ENCODE measurements at regions not wholly inside any gene's neighbourhood (a gene's known extent, or its start where the extent isn't known, plus 50 kb on each side); places are given as distances from the start of the nearest gene placed in this dataset.

GRCh38 chr5:22908586-22908985, 55.4 kb upstream of the CDH12 start:
- no peak for TF ChIP-seq CTCF (IDR thresholded peaks at IDR 0.05)
- Mint-ChIP-seq H3K4me1 (ENCODE audit: unreplicated experiment) (peaks cover 8% of the 10 kb centered on the region), H3K27me3 (ENCODE audit: unreplicated experiment) (no peaks in the 10 kb centered on the region), H3K27ac (ENCODE audit: unreplicated experiment) (no peak overlapping the region), H3K36me3 (ENCODE audit: unreplicated experiment) (no peaks in the 10 kb centered on the region), H3K9me3 (ENCODE audit: unreplicated experiment) (no peaks in the 10 kb centered on the region), H3K4me3 (ENCODE audit: unreplicated experiment) (no peak overlapping the region)
- no peak for DNase-seq (ENCODE audit: extremely low spot score, unreplicated experiment)

GRCh38 chr5:22908129-22908528, 55.0 kb upstream of the CDH12 start:
- H3K4me3 Mint-ChIP-seq (ENCODE audit: unreplicated experiment), result no peak overlapping the region
- no peak for TF ChIP-seq CTCF (IDR thresholded peaks at IDR 0.05)
- no peaks in the 10 kb centered on the region for H3K27me3 Mint-ChIP-seq (ENCODE audit: unreplicated experiment)
- no peaks in the 10 kb centered on the region for H3K9me3 Mint-ChIP-seq (ENCODE audit: unreplicated experiment)
- H3K36me3 Mint-ChIP-seq (ENCODE audit: unreplicated experiment), result no peaks in the 10 kb centered on the region
- no peak for DNase-seq (ENCODE audit: extremely low spot score, unreplicated experiment)
- H3K4me1 Mint-ChIP-seq (ENCODE audit: unreplicated experiment), result peaks cover 8% of the 10 kb centered on the region
- no peak overlapping the region for H3K27ac Mint-ChIP-seq (ENCODE audit: unreplicated experiment)

Data from osteocyte (in vitro differentiated cells).